ENCODE measurements at regions not wholly inside any gene's neighbourhood (a gene's known extent, or its start where the extent isn't known, plus 50 kb on each side); places are given as distances from the start of the nearest gene placed in this dataset.

- TF ChIP-seq EZH2 (IDR thresholded peaks at IDR 0.05; ENCODE audit: borderline replicate concordance, low read depth, low read length, poor library complexity, severe bottlenecking) (no peak), CTCF (conservative IDR thresholded peaks at IDR 0.05; ENCODE audit: low read depth, low read length) (no peak)
These were observed 1513.5 kb upstream of the PRR20A start for GRCh38 chr13:55627221-55627620.
